ENCODE measurements at regions not wholly inside any gene's neighbourhood (a gene's known extent, or its start where the extent isn't known, plus 50 kb on each side); places are given as distances from the start of the nearest gene placed in this dataset.

- no peaks in the 10 kb centered on the region for H3K9me3 ChIP-seq
- ATAC-seq (no peak), DNase-seq (no peak)
- H3K36me3 ChIP-seq, result no peaks in the 10 kb centered on the region
- TF ChIP-seq CTCF (IDR thresholded peaks at IDR 0.05), result no peak
- H3K27me3 ChIP-seq (ENCODE audit: low read depth), result no peaks in the 10 kb centered on the region
- no peak overlapping the region for H3K27ac ChIP-seq
- no peak overlapping the region for H3K4me3 ChIP-seq
- no peaks in the 10 kb centered on the region for H3K4me1 ChIP-seq
- intact Hi-C loops (cut with DNase I), result no loop called here
These were observed 81.1 kb upstream of the NEUROD6 start for GRCh38 chr7:31421607-31422006.

GRCh38 chr7:31423994-31424393, 83.5 kb upstream of the NEUROD6 start:
- H3K27ac ChIP-seq, result no peak overlapping the region
- no peak for ATAC-seq
- intact Hi-C loops (cut with DNase I), result no loop called here
- no peak for TF ChIP-seq CTCF (IDR thresholded peaks at IDR 0.05)
- no peak for DNase-seq
- H3K4me1 ChIP-seq, result no peaks in the 10 kb centered on the region
- no peaks in the 10 kb centered on the region for H3K36me3 ChIP-seq
- no peaks in the 10 kb centered on the region for H3K27me3 ChIP-seq (ENCODE audit: low read depth)
- no peaks in the 10 kb centered on the region for H3K9me3 ChIP-seq
- H3K4me3 ChIP-seq, result no peak overlapping the region

- Histone ChIP-seq H3K27me3 (ENCODE audit: low read depth) (no peaks in the 10 kb centered on the region), H3K36me3 (no peaks in the 10 kb centered on the region), H3K4me1 (no peaks in the 10 kb centered on the region), H3K27ac (no peak overlapping the region), H3K4me3 (no peak overlapping the region), H3K9me3 (no peaks in the 10 kb centered on the region)
- intact Hi-C loops (cut with DNase I), result no loop called here
- DNase-seq (no peak), ATAC-seq (no peak)
- no peak for TF ChIP-seq CTCF (IDR thresholded peaks at IDR 0.05)
These were observed 81.7 kb upstream of the ITPRID1 start for GRCh38 chr7:31432176-31432575.

- Histone ChIP-seq H3K4me3 (no peak overlapping the region), H3K27me3 (ENCODE audit: low read depth) (no peaks in the 10 kb centered on the region), H3K36me3 (no peaks in the 10 kb centered on the region), H3K27ac (no peak overlapping the region), H3K9me3 (no peaks in the 10 kb centered on the region), H3K4me1 (no peaks in the 10 kb centered on the region)
- no peak for DNase-seq
- TF ChIP-seq CTCF (IDR thresholded peaks at IDR 0.05), result no peak
- intact Hi-C loops (cut with DNase I), result no loop called here
- no peak for ATAC-seq
These were observed 81.0 kb upstream of the ITPRID1 start for GRCh38 chr7:31432836-31433340.

- Histone ChIP-seq H3K4me1 (no peaks in the 10 kb centered on the region), H3K27ac (no peak overlapping the region), H3K9me3 (no peaks in the 10 kb centered on the region), H3K27me3 (ENCODE audit: low read depth) (no peaks in the 10 kb centered on the region), H3K36me3 (no peaks in the 10 kb centered on the region), H3K4me3 (no peak overlapping the region)
- TF ChIP-seq CTCF (IDR thresholded peaks at IDR 0.05), result no peak
- DNase-seq (no peak), ATAC-seq (no peak)
- intact Hi-C loops (cut with DNase I), result no loop called here
These were observed 76.5 kb upstream of the ITPRID1 start for GRCh38 chr7:31437250-31437865.
